Fibroblast of villous mesenchyme (primary cell): ENCODE measurements at regions not wholly inside any gene's neighbourhood (a gene's known extent, or its start where the extent isn't known, plus 50 kb on each side); places are given as distances from the start of the nearest gene placed in this dataset.

Source experiments
- DNase-seq: peaks from one replicate; pipeline ENCODE4 v3.0.0-alpha.2; 2010; ENCODE audit warnings: low read depth
- H3K4me3 ChIP-seq: 2 replicates; pipeline ENCODE4 v1.5.1; 2011; ENCODE audit warnings: low read depth, mild to moderate bottlenecking, low read length
- CTCF ChIP-seq: IDR thresholded peaks from 2 replicates; pipeline ENCODE4 v1.5.1; 2012; ENCODE audit warnings: low read depth, mild to moderate bottlenecking, low read length; ENCODE audit not compliant: insufficient read depth

GRCh38 chr4:54914781-54915180 is 210.6 kb downstream of the KDR start:
- no peak for TF ChIP-seq CTCF
- no peak overlapping the region for H3K4me3 ChIP-seq
- no peak for DNase-seq

DNA sequence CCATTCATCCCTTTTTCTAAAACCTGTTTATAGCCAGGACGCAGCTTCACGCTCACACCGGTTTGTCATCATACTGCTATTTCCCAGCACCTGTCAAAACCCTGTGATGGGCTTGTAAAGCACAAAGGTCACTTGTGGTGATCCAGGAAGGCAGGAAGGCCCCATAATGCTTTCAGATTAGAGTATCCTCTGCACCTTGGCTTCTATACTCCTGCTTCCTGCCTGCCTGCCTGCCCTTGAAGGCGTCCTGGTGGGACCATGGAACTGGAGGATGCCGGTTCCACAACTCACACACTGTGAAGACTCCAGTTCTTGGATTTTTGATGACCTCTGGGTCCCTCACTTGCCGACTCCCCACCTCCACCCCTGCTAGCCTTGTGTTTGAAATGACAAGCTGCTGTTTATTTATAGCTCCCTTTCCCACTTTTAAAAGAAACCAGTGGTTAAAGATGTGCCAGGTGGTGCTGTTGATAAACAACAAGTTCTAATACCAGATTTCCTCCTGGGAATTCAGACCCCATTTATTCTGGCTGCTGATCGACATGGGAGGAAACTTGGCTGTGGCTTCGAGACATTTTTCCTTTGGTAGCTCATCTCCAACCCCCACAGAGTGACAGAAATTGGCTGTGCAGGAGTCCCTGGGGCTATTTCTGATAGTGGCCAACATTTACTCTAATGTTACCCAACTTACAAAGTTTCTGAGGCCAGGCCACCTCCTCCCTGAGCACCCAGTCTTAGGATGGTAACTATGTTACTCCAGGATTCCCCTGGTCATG is 211.5 kb downstream of the KDR start:
- TF ChIP-seq CTCF: no peak
- H3K4me3 ChIP-seq: no peak overlapping the region
- no peak for DNase-seq

- TF ChIP-seq CTCF: no peak
Observed at GRCh38 chr4:54912155-54912554, 213.2 kb downstream of the KDR start.

DNA sequence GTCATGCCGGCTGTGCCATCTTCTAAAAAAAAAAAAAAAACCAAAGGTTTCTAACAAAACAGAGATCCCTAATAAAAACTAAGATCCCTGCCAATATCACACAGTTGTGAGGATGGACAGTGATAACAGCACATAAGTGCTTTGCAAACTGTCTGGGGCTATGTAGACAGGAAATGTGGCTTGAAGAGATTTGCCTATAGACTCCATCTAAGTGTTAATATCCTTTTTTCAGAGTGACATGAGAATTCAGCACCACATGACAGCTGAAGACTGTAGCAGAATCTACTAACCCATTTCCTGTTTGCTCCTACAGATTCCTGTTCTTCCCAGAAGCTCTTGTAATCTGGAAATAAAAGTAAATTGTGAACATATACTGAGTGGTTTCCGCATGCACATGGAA is 215.4 kb downstream of the KDR start:
- TF ChIP-seq CTCF: no peak
- no peak overlapping the region for H3K4me3 ChIP-seq
- DNase-seq: no peak

More at GRCh38 chr4:54912155-54912554, 213.2 kb downstream of the KDR start:
- no peak for DNase-seq
- no peak overlapping the region for H3K4me3 ChIP-seq

GRCh38 chr4:54908763-54909162 is 216.6 kb downstream of the KDR start:
- no peak for TF ChIP-seq CTCF
- no peak for DNase-seq
- H3K4me3 ChIP-seq: no peak overlapping the region

DNA sequence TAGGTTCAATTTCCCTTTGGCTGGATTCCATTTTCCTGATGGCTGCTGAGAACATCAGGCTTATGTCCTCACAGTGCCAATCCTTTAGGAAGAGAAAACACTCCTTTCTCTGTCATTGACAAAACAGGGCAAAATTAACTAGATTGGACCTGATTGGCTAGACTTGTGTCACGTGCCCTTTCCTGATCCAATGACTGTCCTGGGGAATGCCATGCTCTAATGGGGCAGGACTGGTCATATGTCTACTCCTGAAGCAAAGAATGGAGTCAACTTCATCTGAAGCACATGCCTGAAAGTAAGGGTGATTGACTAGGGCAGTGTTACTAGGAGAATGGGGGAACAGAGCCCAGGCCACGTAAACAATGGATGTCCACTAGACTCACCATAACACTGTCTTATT is 220.4 kb downstream of the KDR start:
- no peak overlapping the region for H3K4me3 ChIP-seq
- no peak for TF ChIP-seq CTCF
- DNase-seq: no peak

DNA sequence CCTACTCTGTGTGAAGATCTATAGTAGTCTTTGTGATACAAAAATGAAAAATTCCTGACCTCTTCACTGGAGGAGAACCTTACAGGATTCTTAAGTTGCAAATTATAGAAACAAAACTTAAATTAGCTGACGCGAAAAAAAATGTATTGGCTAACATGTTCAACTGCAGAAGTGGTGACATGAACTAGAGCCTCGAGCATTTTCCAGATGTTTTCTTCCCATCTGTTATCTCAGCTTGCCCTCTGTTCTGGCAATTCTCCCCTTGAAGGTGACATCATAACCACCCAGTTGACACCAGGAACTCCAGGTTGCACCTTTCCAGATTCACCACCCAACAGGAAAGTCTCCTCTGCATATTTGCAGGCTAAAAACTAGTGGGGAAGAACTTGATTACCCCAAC is 222.4 kb downstream of the KDR start:
- no peak for TF ChIP-seq CTCF
- H3K4me3 ChIP-seq: no peak overlapping the region
- no peak for DNase-seq
